CD14-positive monocyte (primary cell): ENCODE measurements at regions not wholly inside any gene's neighbourhood (a gene's known extent, or its start where the extent isn't known, plus 50 kb on each side); places are given as distances from the start of the nearest gene placed in this dataset.

ENCODE experiments used
- DNase-seq, 3 donors: peaks; one replicate each; pipeline ENCODE4 v3.0.0-alpha.2; 2011 to 2022
- H2AFZ ChIP-seq: 2 replicates; pipeline ENCODE4 v1.6.0; 2012; ENCODE audit warnings: mild to moderate bottlenecking, low read depth, low read length, inconsistent platforms; ENCODE audit not compliant: insufficient read depth, poor library complexity, severe bottlenecking
- H3K27ac ChIP-seq, 2 donors: 1 replicate in 1 of 2; 2 replicates in 1 of 2; pipeline ENCODE4 v1.5.1; 2012 to 2013; ENCODE audit warnings: low read length in 2 of 2, control low read depth in 1 of 2, inconsistent platforms in 1 of 2, low read depth in 1 of 2, mild to moderate bottlenecking in 1 of 2
- H3K27me3 ChIP-seq, 2 donors: one replicate each; pipeline versions ENCODE4 v1.6.0 to v1.6.1; 2011 to 2013; ENCODE audit warnings: low read length in 2 of 2; ENCODE audit not compliant: control insufficient read depth in 2 of 2, insufficient read depth in 2 of 2
- H3K36me3 ChIP-seq, 2 donors: replicated peaks in 1 of 2; 1 replicate in 1 of 2; 2 replicates in 1 of 2; pipeline versions ENCODE4 v1.5.1 to v1.6.1; 2012 to 2013; ENCODE audit warnings: low read length in 2 of 2, control low read depth in 1 of 2, inconsistent platforms in 1 of 2, mild to moderate bottlenecking in 1 of 2; ENCODE audit not compliant: insufficient read depth in 2 of 2, control insufficient read depth in 1 of 2
- H3K4me1 ChIP-seq, 2 donors: 1 replicate in 1 of 2; 2 replicates in 1 of 2; pipeline versions ENCODE4 v1.5.1 to v1.6.1; 2012 to 2013; ENCODE audit warnings: low read length in 2 of 2, control low read depth in 1 of 2, inconsistent platforms in 1 of 2, mild to moderate bottlenecking in 1 of 2, moderate library complexity in 1 of 2; ENCODE audit not compliant: insufficient read depth in 2 of 2, control insufficient read depth in 1 of 2
- H3K4me2 ChIP-seq: replicated peaks from 2 replicates; pipeline ENCODE3; 2012; ENCODE audit warnings: low read length, moderate library complexity, mild to moderate bottlenecking; ENCODE audit not compliant: poor library complexity, severe bottlenecking; ENCODE audit errors: extremely low read depth
- H3K4me3 ChIP-seq, 3 experiments: fragments of 200-600 bp in 1 of 3; sonication (generic) in 1 of 3; replicated peaks in 1 of 3; 1 replicate in 2 of 3; 2 replicates in 1 of 3; pipeline ENCODE4 v1.5.1; 2011 to 2013; ENCODE audit warnings: low read length in 3 of 3, mild to moderate bottlenecking in 3 of 3, control low read depth in 2 of 3, low read depth in 2 of 3, inconsistent platforms in 1 of 3, moderate library complexity in 1 of 3
- H3K79me2 ChIP-seq: 2 replicates; pipeline ENCODE4 v1.6.0; 2012; ENCODE audit warnings: mild to moderate bottlenecking, control low read depth, inconsistent platforms, low read length, moderate library complexity; ENCODE audit not compliant: insufficient read depth
- H3K9ac ChIP-seq: 2 replicates; pipeline ENCODE4 v1.6.0; 2017; ENCODE audit warnings: low read length, mild to moderate bottlenecking; ENCODE audit not compliant: insufficient read depth, poor library complexity, severe bottlenecking
- H3K9me3 ChIP-seq, 2 donors: replicated peaks in 1 of 2; 1 replicate in 1 of 2; 2 replicates in 1 of 2; pipeline versions ENCODE4 v1.5.1 to v1.6.1; 2012 to 2013; ENCODE audit warnings: low read length in 2 of 2, control low read depth in 1 of 2; ENCODE audit not compliant: control insufficient read depth in 1 of 2, insufficient read depth in 1 of 2
- H4K20me1 ChIP-seq: 2 replicates; pipeline ENCODE4 v1.6.0; 2012; ENCODE audit warnings: mild to moderate bottlenecking, low read length, control low read depth, moderate library complexity; ENCODE audit not compliant: insufficient read depth
- H3K27ac Mint-ChIP-seq, 7 donors: one replicate each; pipeline ENCODE4 v1.8.0; 2020; ENCODE audit warnings: mild to moderate bottlenecking in 7 of 7, mixed read lengths in 7 of 7, moderate library complexity in 6 of 7, inconsistent platforms in 2 of 7
- H3K27me3 Mint-ChIP-seq, 3 donors: one replicate each; pipeline ENCODE4 v1.8.0; 2021 to 2022; ENCODE audit warnings: low read depth in 3 of 3, mild to moderate bottlenecking in 3 of 3, mixed read lengths in 3 of 3, moderate library complexity in 3 of 3, inconsistent platforms in 1 of 3
- H3K36me3 Mint-ChIP-seq, 2 donors: one replicate each; pipeline ENCODE4 v1.8.0; 2020; ENCODE audit warnings: mixed read lengths in 2 of 2, inconsistent platforms in 1 of 2, mild to moderate bottlenecking in 1 of 2
- H3K4me1 Mint-ChIP-seq: one replicate; pipeline ENCODE4 v1.8.0; 2020; ENCODE audit warnings: mild to moderate bottlenecking, mixed read lengths
- H3K4me3 Mint-ChIP-seq, 2 donors: one replicate each; pipeline ENCODE4 v1.8.0; 2020; ENCODE audit warnings: mild to moderate bottlenecking in 2 of 2, mixed read lengths in 2 of 2, moderate library complexity in 1 of 2
- H3K9me3 Mint-ChIP-seq, 7 donors: one replicate each; pipeline ENCODE4 v1.8.0; 2020 to 2022; ENCODE audit warnings: mixed read lengths in 7 of 7, mild to moderate bottlenecking in 6 of 7, moderate library complexity in 6 of 7, inconsistent platforms in 2 of 7
- WGBS: methylation state at CpG from one replicate; pipeline ENCODE4 v1.1.5; 2013; ENCODE audit warnings: missing lambda C conversion rate; ENCODE audit not compliant: insufficient coverage; 5-methylcytosine and 5-hydroxymethylcytosine counted together
- intact Hi-C, 2 donors: fragments of 100-400 bp; cut with micrococcal nuclease; formaldehyde crosslinking; loops; one replicate each; pipeline versions ENCODE4 v1.15.0 to v1.15.1; 2023
- TF ChIP-seq, protein P1 (sequence below): fragments of 200-600 bp; IDR thresholded peaks from one replicate; pipeline ENCODE4 v1.8.0; 2022; ENCODE audit warnings: antibody characterized with exemption, mild to moderate bottlenecking

DNA sequence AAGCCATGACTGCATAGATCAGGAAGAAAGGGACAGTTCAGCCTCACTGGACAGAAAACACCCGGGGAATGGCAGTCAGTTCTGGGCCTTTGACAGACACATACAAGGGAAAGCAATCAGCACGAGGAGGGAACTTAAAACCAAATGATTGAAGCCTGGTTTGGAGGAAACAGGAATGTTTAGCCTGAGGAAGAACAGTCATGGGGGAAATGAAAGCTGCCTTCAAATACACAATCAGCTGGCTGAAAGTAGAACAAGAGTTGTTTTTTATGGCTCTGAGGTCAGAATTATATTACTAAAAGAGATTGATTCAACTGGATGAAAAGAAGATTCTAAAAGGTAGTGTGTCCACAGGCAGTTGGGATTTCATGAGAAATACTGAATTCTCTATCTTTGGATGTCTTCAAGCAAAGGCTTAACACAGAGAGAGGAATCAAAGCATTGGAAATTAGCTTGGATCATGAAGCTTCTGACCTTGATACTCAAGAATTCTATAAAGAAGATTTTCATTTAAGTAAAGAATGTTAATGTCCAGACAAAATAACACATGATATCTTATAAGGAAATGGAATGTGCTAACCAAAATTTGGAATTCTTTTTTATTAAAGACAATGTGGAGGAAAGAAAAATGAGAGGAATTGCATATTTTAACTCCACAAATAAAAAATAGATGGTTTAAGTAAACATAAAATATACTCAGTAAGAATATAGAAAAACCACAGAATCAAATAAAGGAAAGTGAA lies 216.6 kb downstream of the IBTK start:
- Mint-ChIP-seq H3K9me3 (no peaks in the 10 kb centered on the region), H3K27ac (no peak overlapping the region), H3K36me3 (no peaks in the 10 kb centered on the region), H3K4me1 (peaks cover 4% of the 10 kb centered on the region), H3K4me3 (no peak overlapping the region), H3K27me3 (peaks cover 0 to 2% (median 0%) of the 10 kb centered on the region in 3 donors)
- Histone ChIP-seq H3K27me3 (no peaks in the 10 kb centered on the region), H3K4me2 (no peak overlapping the region), H3K4me1 (no peaks in the 10 kb centered on the region), H3K27ac (no peak overlapping the region), H3K79me2 (no peaks in the 10 kb centered on the region), H3K9me3 (no peaks in the 10 kb centered on the region), H4K20me1 (no peaks in the 10 kb centered on the region), H3K4me3 (no peak overlapping the region), H3K36me3 (no peaks in the 10 kb centered on the region), H2AFZ (no peak overlapping the region), H3K9ac (no peak overlapping the region)
- intact Hi-C loops, result no loop called here
- TF ChIP-seq, protein P1, sequence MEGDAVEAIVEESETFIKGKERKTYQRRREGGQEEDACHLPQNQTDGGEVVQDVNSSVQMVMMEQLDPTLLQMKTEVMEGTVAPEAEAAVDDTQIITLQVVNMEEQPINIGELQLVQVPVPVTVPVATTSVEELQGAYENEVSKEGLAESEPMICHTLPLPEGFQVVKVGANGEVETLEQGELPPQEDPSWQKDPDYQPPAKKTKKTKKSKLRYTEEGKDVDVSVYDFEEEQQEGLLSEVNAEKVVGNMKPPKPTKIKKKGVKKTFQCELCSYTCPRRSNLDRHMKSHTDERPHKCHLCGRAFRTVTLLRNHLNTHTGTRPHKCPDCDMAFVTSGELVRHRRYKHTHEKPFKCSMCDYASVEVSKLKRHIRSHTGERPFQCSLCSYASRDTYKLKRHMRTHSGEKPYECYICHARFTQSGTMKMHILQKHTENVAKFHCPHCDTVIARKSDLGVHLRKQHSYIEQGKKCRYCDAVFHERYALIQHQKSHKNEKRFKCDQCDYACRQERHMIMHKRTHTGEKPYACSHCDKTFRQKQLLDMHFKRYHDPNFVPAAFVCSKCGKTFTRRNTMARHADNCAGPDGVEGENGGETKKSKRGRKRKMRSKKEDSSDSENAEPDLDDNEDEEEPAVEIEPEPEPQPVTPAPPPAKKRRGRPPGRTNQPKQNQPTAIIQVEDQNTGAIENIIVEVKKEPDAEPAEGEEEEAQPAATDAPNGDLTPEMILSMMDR, result no peak
- WGBS, result 75% methylated on average over 1 of the region's 2 CpGs
- no peak for DNase-seq

DNA sequence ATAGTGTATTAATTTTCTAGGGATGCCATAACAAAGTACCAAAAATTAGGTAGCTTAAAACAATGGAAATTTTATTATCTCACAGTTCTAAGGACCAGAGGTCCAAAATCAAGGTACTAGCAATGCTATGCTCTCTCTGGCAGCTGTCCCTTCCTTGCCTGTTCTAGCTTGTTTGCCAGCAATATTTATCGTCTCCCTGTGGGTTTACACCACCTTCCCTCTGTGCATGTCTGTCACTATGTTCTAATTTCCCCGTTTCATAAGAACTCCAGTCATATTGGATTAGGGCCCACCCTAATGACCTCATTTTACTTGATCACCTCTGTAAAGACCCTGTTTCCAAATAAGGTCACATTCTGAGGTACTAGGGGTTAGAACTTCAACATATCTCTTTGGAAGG lies 217.2 kb downstream of the IBTK start:
- Mint-ChIP-seq H3K27ac (no peak overlapping the region), H3K27me3 (peaks cover 0 to 2% (median 0%) of the 10 kb centered on the region in 3 donors), H3K36me3 (no peaks in the 10 kb centered on the region), H3K9me3 (no peaks in the 10 kb centered on the region), H3K4me3 (no peak overlapping the region), H3K4me1 (peaks cover 4% of the 10 kb centered on the region)
- TF ChIP-seq, protein P1, result no peak
- Histone ChIP-seq H4K20me1 (no peaks in the 10 kb centered on the region), H3K4me2 (no peak overlapping the region), H3K9me3 (no peaks in the 10 kb centered on the region), H3K9ac (no peak overlapping the region), H2AFZ (no peak overlapping the region), H3K4me1 (no peaks in the 10 kb centered on the region), H3K36me3 (no peaks in the 10 kb centered on the region), H3K4me3 (no peak overlapping the region), H3K27ac (no peak overlapping the region), H3K27me3 (no peaks in the 10 kb centered on the region), H3K79me2 (no peaks in the 10 kb centered on the region)
- WGBS, result 69% methylated on average over 2 of the region's 2 CpGs
- intact Hi-C loops, result no loop called here
- no peak for DNase-seq
